ENCODE measurements at regions not wholly inside any gene's neighbourhood (a gene's known extent, or its start where the extent isn't known, plus 50 kb on each side); places are given as distances from the start of the nearest gene placed in this dataset.

GRCh38 chr1:50350421-50350820, 72.8 kb downstream of the DMRTA2 start:
- no peak for TF ChIP-seq CTCF (IDR thresholded peaks at IDR 0.05; ENCODE audit: insufficient read depth, low read length)
- no peak for TF ChIP-seq POLR2AphosphoS5 (IDR thresholded peaks at IDR 0.05; ENCODE audit: low read depth)
- TF ChIP-seq SPI1 (IDR thresholded peaks at IDR 0.05; ENCODE audit: borderline replicate concordance, low read depth): no peak
- TF ChIP-seq REST (IDR thresholded peaks at IDR 0.05; ENCODE audit: insufficient replicate concordance, low read depth): no peak
